Pancreas (tissue), 10 donors: ENCODE measurements at regions not wholly inside any gene's neighbourhood (a gene's known extent, or its start where the extent isn't known, plus 50 kb on each side); places are given as distances from the start of the nearest gene placed in this dataset.
A peak's percentile ranks its signal among the peaks of the same experiment; 100 is the strongest.

ENCODE experiments used
- ATAC-seq, 4 donors: fragments of 200-7000 bp; cut with Tn5 transposase; one replicate each; pipeline versions ENCODE4 v1.8.0 to v1.9.1; 2020; ENCODE audit warnings: mild to moderate bottlenecking in 4 of 4, moderate library complexity in 4 of 4
- DNase-seq, 6 donors: peaks; one replicate each; pipeline ENCODE4 v3.0.0-alpha.2; 2020
- FAIRE-seq: peaks from 2 replicates; lab custom pipeline; 2012; peaks lifted over from hg19 to GRCh38; lab: Jason Lieb, UNC
- H3K27ac ChIP-seq, 4 donors: fragments of 200-600 bp; sonication (generic); 1 replicate in 3 of 4; 2 replicates in 1 of 4; pipeline versions ENCODE4 v1.5.0 to v1.8.0; 2020
- H3K27me3 ChIP-seq, 4 donors: fragments of 200-600 bp; one replicate each; pipeline ENCODE4 v1.8.0; 2021
- H3K36me3 ChIP-seq, 3 donors: fragments of 200-600 bp; sonication (generic) in 1 of 3; one replicate each; pipeline versions ENCODE4 v1.5.0 to v1.8.0; 2020 to 2021
- H3K4me1 ChIP-seq, 3 donors: fragments of 200-600 bp; one replicate each; pipeline ENCODE4 v1.8.0; 2021
- H3K4me3 ChIP-seq, 4 donors: fragments of 200-600 bp; sonication (generic) in 2 of 4; one replicate each; pipeline versions ENCODE4 v1.5.0 to v1.8.0; 2020 to 2021
- H3K9me3 ChIP-seq, 4 donors: fragments of 200-600 bp; one replicate each; pipeline ENCODE4 v1.8.0; 2021
- WGBS, 2 donors: extraction: QIAGEN DNeasy Blood & Tissue Kit; methylation state at CpG; one replicate each; pipeline ENCODE4 v1.1.7; 2013; 5-methylcytosine and 5-hydroxymethylcytosine counted together
- intact Hi-C, 3 donors: fragments of 100-400 bp; cut with DNase I; formaldehyde crosslinking; loops; one replicate each; pipeline versions ENCODE4 v1.11.1 to v1.14.2; 2022
- TF ChIP-seq, protein P1 (sequence below), 4 donors: fragments of 200-600 bp; sonication (generic) in 3 of 4; IDR thresholded peaks; one replicate each; pipeline versions ENCODE4 v1.5.0 to v1.8.0; 2021; ENCODE audit warnings: antibody characterized with exemption in 4 of 4
- donor health status: healthy with polysubstance abuse.
- donor health status: DM: no; HTN: no; CAD: no; lungs with moderate emphysema.
- donor health status: DM: no; HTN: no; CAD: no.
- donor health status: control.
- donor health status: control.
- donor health status: Bipolar disorder and iron deficiency.
- donor health status: DM: yes; HTN: yes; CAD: no.
- donor health status: DM: no; HTN: no; CAD: no.
- donor health status: DM: no; HTN: no; CAD: no.
- donor health status: DM: yes; HTN: yes; CAD: no.

- Histone ChIP-seq H3K27ac (no peak overlapping the region), H3K27me3 (peaks cover 0 to 5% (median 0%) of the 10 kb centered on the region in 4 donors), H3K36me3 (no peaks in the 10 kb centered on the region), H3K9me3 (no peaks in the 10 kb centered on the region), H3K4me3 (no peak overlapping the region), H3K4me1 (no peaks in the 10 kb centered on the region)
- 64 to 68% methylated on average over 4 of the region's 4 CpGs for WGBS, 2 donors
- no peak for ATAC-seq
- no peak for DNase-seq
- no peak for FAIRE-seq
- TF ChIP-seq, protein P1, sequence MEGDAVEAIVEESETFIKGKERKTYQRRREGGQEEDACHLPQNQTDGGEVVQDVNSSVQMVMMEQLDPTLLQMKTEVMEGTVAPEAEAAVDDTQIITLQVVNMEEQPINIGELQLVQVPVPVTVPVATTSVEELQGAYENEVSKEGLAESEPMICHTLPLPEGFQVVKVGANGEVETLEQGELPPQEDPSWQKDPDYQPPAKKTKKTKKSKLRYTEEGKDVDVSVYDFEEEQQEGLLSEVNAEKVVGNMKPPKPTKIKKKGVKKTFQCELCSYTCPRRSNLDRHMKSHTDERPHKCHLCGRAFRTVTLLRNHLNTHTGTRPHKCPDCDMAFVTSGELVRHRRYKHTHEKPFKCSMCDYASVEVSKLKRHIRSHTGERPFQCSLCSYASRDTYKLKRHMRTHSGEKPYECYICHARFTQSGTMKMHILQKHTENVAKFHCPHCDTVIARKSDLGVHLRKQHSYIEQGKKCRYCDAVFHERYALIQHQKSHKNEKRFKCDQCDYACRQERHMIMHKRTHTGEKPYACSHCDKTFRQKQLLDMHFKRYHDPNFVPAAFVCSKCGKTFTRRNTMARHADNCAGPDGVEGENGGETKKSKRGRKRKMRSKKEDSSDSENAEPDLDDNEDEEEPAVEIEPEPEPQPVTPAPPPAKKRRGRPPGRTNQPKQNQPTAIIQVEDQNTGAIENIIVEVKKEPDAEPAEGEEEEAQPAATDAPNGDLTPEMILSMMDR (IDR thresholded peaks at IDR 0.05), result no peak
- intact Hi-C loops, result no loop called here
Measured at GRCh38 chr10:2410049-2410448, 657.3 kb upstream of the PFKP start.

- DNase-seq (no peak), FAIRE-seq (no peak), ATAC-seq (no peak)
- no peak overlapping the region for H3K27ac ChIP-seq
- H3K9me3 ChIP-seq, result no peaks in the 10 kb centered on the region
- no peaks in the 10 kb centered on the region for H3K36me3 ChIP-seq
- intact Hi-C loops, result no loop called here
- peaks cover 0 to under 1% (median 0%) of the 10 kb centered on the region in 4 donors for H3K27me3 ChIP-seq
- H3K4me1 ChIP-seq, result no peaks in the 10 kb centered on the region
- H3K4me3 ChIP-seq, result no peak overlapping the region
- TF ChIP-seq, protein P1 (IDR thresholded peaks at IDR 0.05), result no peak
- 12 to 17% methylated on average over 7 of the region's 7 CpGs for WGBS, 2 donors
Measured at GRCh38 chr10:2401459-2401858, 664.1 kb upstream of the ADARB2 start.

DNA sequence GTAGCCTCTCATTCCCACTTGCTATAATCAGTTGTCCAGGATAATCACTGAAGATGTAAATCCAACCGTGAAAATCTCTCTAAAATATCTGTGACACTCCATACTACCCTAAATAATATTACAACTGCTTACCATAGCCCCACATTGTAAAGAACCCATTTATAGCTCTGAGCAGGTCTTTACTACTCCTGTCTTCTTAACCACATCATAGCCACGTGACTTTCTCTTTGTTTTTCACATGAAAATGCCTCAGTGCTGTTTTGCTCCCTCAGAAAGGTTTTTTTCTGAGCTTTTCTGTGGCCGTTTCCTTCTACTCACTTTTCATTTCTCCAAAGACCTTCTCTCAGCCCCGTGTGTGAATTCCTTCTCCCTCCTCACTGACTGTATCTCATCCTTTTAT lies 662.2 kb upstream of the ADARB2 start:
- no peaks in the 10 kb centered on the region for H3K27me3 ChIP-seq
- H3K36me3 ChIP-seq, result no peaks in the 10 kb centered on the region
- DNase-seq (no peak), FAIRE-seq (no peak), ATAC-seq (no peak)
- WGBS, 2 donors, result 51 to 58% methylated on average over 4 of the region's 4 CpGs
- TF ChIP-seq, protein P1 (IDR thresholded peaks at IDR 0.05), result no peak
- no peak overlapping the region for H3K27ac ChIP-seq
- H3K4me3 ChIP-seq, result no peak overlapping the region
- no peaks in the 10 kb centered on the region for H3K9me3 ChIP-seq
- H3K4me1 ChIP-seq, result no peaks in the 10 kb centered on the region
- intact Hi-C loops, result no loop called here

DNA sequence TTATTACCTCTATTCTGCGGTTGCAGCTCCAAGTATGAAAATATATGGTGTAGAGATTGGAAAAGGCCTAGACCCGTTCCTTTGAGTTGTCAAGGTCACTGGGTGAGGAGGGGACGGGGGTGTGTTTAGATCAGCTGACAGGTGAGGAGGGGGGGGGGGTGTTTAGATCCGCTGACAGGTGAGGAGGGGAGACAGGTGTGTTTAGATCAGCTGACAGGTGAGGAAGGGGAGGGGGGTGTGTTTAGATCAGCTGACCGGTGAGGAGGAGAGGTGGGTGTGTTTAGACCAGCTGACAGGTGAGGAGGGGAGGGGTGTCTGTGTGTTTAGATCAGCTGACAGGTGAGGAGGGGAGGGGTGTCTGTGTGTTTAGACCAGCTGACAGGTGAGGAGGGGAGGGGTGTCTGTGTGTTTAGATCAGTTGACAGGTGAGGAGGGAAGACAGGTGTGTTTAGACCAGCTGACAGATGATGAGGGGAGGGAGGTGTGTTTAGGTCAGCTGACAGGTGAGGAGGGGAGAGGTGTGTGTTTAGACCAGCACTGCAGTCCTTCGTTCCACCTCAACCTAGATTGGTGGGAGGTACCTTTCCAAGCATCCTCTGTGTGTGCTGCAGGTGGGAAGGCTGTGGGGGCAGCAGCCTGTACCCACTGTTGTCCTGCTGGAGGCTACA lies 655.0 kb upstream of the ADARB2 start:
- Histone ChIP-seq H3K27me3 (no peaks in the 10 kb centered on the region), H3K4me3 (no peak overlapping the region), H3K9me3 (no peaks in the 10 kb centered on the region), H3K36me3 (no peaks in the 10 kb centered on the region), H3K27ac (no peak overlapping the region), H3K4me1 (no peaks in the 10 kb centered on the region)
- ATAC-seq (peak in 1 of 4 donors; percentile 50), DNase-seq (no peak), FAIRE-seq (no peak)
- intact Hi-C loops, result no loop called here
- TF ChIP-seq, protein P1 (IDR thresholded peaks at IDR 0.05), result no peak
- WGBS, 2 donors, result 28 to 37% methylated on average over 5 to 6 of the region's 6 CpGs

GRCh38 chr10:2387672-2388071 lies 650.3 kb upstream of the ADARB2 start:
- Histone ChIP-seq H3K4me1 (no peaks in the 10 kb centered on the region), H3K9me3 (no peaks in the 10 kb centered on the region), H3K4me3 (no peak overlapping the region), H3K27me3 (no peaks in the 10 kb centered on the region), H3K27ac (no peak overlapping the region), H3K36me3 (no peaks in the 10 kb centered on the region)
- ATAC-seq, result no peak
- DNase-seq, result no peak
- 35 to 49% methylated on average over 3 of the region's 3 CpGs for WGBS, 2 donors
- intact Hi-C loops, result no loop called here
- TF ChIP-seq, protein P1 (IDR thresholded peaks at IDR 0.05), result no peak
- FAIRE-seq, result no peak
